NCI-H82 (cell line): ENCODE measurements at regions not wholly inside any gene's neighbourhood (a gene's known extent, or its start where the extent isn't known, plus 50 kb on each side); places are given as distances from the start of the nearest gene placed in this dataset.
"Not testable (repeated sequence)": the region's sequence is repeated elsewhere in the genome, so short reads cannot be mapped to it uniquely, and the experiment has no call there.

Source experiments
- DNase-seq: peaks from one replicate; lab custom pipeline; 2025; lab: John Stamatoyannopoulos, UW

- DNase-seq: no peak
Observed at GRCh38 chr15:58297639-58298038, 134.2 kb upstream of the LIPC start.

GRCh38 chr15:58298879-58299850 is 132.6 kb upstream of the LIPC start:
- DNase-seq: no peak

GRCh38 chr15:58302832-58303231 is 129.0 kb upstream of the LIPC start:
- no peak for DNase-seq

- DNase-seq: no peak
Observed at GRCh38 chr15:58303236-58303635, 128.6 kb upstream of the LIPC start.

GRCh38 chr15:58306591-58307312 is 125.0 kb upstream of the LIPC start:
- no peak for DNase-seq

GRCh38 chr15:58307313-58307961 is 124.4 kb upstream of the LIPC start:
- peak; percentile 70 for DNase-seq

GRCh38 chr15:58308742-58309355 is 122.9 kb upstream of the LIPC start:
- DNase-seq: no peak

- DNase-seq: no peak
Observed at GRCh38 chr15:58309963-58310928, 121.5 kb upstream of the LIPC start.

- DNase-seq: no peak
Observed at GRCh38 chr15:58311556-58311955, 120.2 kb upstream of the LIPC start.

- no peak for DNase-seq
Observed at GRCh38 chr15:58312031-58312430, 119.8 kb upstream of the LIPC start.

GRCh38 chr15:58313304-58313703 is 118.5 kb upstream of the LIPC start:
- DNase-seq: no peak

GRCh38 chr15:58313810-58314592 is 117.8 kb upstream of the LIPC start:
- no peak for DNase-seq

- DNase-seq: no peak
Observed at GRCh38 chr15:58314593-58315216, 117.1 kb upstream of the LIPC start.

GRCh38 chr15:58318517-58318916 is 113.3 kb upstream of the LIPC start:
- DNase-seq: no peak

GRCh38 chr15:58321034-58321433 is 110.8 kb upstream of the LIPC start:
- DNase-seq: no peak

GRCh38 chr15:58322253-58322652 is 109.5 kb upstream of the LIPC start:
- DNase-seq: no peak

- DNase-seq: not testable (repeated sequence)
Observed at GRCh38 chr15:58323321-58323720, 108.5 kb upstream of the LIPC start.

- no peak for DNase-seq
Observed at GRCh38 chr15:58324533-58324932, 107.3 kb upstream of the LIPC start.

- no peak for DNase-seq
Observed at GRCh38 chr15:58327958-58328357, 103.8 kb upstream of the LIPC start.

GRCh38 chr15:58329211-58329610 is 102.6 kb upstream of the LIPC start:
- DNase-seq: no peak
